ENCODE measurements at regions not wholly inside any gene's neighbourhood (a gene's known extent, or its start where the extent isn't known, plus 50 kb on each side); places are given as distances from the start of the nearest gene placed in this dataset.

DNA sequence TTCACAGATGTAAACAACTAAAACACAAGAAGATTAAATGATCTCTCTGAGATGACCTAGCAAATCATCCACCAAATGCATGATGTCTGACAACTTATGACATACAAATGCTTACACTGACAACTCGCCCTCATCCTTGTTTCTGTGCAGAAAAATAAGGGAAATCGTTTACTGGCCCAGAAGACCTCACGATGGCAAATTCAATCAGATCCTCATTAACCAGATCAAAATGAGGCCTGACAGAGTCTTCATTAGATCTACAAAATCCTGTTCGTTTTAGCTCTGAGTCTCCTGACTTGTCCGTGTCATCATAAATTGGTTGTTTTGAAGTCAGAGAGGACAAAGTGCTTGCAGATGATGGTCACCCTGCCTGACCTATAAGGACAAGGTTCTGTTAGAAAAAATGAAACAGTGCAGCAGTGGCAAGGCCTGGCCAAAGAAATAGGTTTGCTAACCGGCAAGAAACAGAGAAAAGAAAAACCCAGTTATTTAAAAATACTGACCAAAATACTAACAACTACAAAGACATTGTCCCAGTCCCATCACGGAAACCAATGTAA is 109.5 kb downstream of the BTG1 start:
- Mint-ChIP-seq H3K27ac (no peak overlapping the region), H3K36me3 (ENCODE audit: low read depth) (no peaks in the 10 kb centered on the region), H3K9me3 (no peaks in the 10 kb centered on the region), H3K27me3 (ENCODE audit: low read depth, poor library complexity) (peaks cover 5% of the 10 kb centered on the region), H3K4me1 (peaks cover 21% of the 10 kb centered on the region), H3K4me3 (no peak overlapping the region)
- DNase-seq = no peak
- TF ChIP-seq, protein P1, sequence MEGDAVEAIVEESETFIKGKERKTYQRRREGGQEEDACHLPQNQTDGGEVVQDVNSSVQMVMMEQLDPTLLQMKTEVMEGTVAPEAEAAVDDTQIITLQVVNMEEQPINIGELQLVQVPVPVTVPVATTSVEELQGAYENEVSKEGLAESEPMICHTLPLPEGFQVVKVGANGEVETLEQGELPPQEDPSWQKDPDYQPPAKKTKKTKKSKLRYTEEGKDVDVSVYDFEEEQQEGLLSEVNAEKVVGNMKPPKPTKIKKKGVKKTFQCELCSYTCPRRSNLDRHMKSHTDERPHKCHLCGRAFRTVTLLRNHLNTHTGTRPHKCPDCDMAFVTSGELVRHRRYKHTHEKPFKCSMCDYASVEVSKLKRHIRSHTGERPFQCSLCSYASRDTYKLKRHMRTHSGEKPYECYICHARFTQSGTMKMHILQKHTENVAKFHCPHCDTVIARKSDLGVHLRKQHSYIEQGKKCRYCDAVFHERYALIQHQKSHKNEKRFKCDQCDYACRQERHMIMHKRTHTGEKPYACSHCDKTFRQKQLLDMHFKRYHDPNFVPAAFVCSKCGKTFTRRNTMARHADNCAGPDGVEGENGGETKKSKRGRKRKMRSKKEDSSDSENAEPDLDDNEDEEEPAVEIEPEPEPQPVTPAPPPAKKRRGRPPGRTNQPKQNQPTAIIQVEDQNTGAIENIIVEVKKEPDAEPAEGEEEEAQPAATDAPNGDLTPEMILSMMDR (IDR thresholded peaks at IDR 0.05) = no peak

DNA sequence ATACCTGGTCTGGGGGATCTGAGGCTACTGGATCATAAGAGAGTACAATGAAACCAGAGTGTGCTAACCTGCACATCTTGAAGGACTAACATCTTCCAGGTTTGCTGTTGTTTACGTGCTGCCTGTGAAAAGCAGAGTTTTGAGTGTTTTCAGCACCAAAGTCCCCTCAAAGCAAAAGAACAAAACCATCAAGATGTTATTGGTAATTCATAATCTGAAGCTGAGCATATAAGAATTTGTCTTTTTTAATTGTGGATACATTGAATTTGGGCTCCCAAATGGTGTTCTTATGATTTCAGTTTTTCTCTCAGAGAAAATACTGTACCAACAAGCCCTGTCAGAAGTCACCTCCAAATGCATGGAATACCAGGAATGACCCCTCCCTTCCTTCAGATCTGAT is 110.2 kb downstream of the BTG1 start:
- no peak overlapping the region for H3K27ac Mint-ChIP-seq
- no peaks in the 10 kb centered on the region for H3K36me3 Mint-ChIP-seq (ENCODE audit: low read depth)
- TF ChIP-seq, protein P1 (IDR thresholded peaks at IDR 0.05) = no peak
- H3K4me1 Mint-ChIP-seq = peaks cover 21% of the 10 kb centered on the region
- H3K9me3 Mint-ChIP-seq = no peaks in the 10 kb centered on the region
- peaks cover 5% of the 10 kb centered on the region for H3K27me3 Mint-ChIP-seq (ENCODE audit: low read depth, poor library complexity)
- H3K4me3 Mint-ChIP-seq = no peak overlapping the region
- DNase-seq = no peak

DNA sequence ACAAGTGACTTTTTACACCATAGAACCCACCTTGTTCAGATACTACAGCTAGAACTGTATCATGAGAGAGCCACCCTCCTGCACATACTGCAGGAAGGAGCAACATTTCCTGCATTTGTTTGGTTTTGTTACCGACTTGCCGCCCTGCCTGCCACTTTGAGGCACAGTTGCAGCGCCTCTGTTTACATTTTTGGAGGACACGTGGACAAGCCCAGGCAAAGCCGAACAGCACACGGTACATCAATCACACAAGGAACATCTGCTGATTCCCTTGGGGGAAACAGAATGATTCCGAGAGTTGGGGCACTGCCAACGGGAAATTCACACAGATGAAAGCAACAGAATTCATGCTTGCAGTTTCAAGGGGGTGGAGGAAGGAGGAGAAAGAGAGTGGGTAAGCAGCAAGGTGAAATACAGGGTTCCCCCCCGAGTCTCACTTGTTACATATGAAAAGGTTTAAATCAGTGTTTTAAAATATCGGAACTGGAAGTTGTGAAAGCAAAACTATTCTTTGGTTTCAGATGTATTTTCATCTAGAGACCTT is 110.7 kb downstream of the BTG1 start:
- Mint-ChIP-seq H3K27ac (peak overlapping the region; percentile 9), H3K4me3 (peak overlapping the region; percentile 61), H3K9me3 (no peaks in the 10 kb centered on the region), H3K27me3 (ENCODE audit: low read depth, poor library complexity) (peaks cover 5% of the 10 kb centered on the region), H3K36me3 (ENCODE audit: low read depth) (no peaks in the 10 kb centered on the region), H3K4me1 (peaks cover 21% of the 10 kb centered on the region)
- peak; percentile 11 for DNase-seq
- TF ChIP-seq, protein P1 (IDR thresholded peaks at IDR 0.05) = no peak

DNA sequence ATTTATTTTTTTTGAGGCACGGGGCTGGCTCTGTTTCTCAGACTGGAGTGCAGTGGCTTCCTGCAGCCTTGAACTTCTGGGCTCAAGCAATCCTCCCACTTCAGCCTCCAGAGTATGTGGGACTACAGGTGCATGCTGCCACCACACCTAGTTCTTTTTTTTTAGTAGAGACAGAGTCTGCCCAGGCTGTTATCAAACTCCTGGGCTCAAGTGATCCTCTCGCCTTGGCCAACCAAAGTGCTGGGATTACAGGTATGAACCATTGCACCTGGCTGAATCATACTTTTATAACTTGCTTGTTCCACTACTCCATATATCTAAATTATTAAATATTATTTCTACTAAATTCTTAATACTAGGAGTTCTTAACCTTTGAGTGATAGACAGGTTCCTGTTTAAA is 111.6 kb downstream of the BTG1 start:
- TF ChIP-seq, protein P1 (IDR thresholded peaks at IDR 0.05) = no peak
- Mint-ChIP-seq H3K36me3 (ENCODE audit: low read depth) (no peaks in the 10 kb centered on the region), H3K4me3 (no peak overlapping the region), H3K27ac (no peak overlapping the region), H3K27me3 (ENCODE audit: low read depth, poor library complexity) (peaks cover 5% of the 10 kb centered on the region), H3K9me3 (no peaks in the 10 kb centered on the region), H3K4me1 (peaks cover 21% of the 10 kb centered on the region)
- DNase-seq = no peak

DNA sequence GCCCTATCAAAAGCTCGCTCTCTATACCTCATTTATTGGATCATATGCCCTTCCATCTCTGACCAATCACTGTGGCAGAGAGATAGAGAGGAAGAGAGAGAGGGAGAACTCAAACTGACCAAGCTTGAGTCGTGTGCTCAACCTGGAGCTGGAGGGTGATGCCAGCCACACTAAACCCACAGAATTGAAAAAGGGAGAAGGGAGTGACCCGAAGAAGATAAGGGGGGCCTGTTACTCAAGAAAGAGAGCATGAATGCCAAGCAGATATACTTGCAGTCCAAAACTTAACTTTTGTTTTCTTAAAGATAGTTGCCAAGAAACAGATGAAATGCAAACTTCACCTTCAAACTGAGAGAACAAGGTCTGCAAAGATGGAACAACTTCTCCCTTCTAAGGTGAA is 112.7 kb downstream of the BTG1 start:
- Mint-ChIP-seq H3K27me3 (ENCODE audit: low read depth, poor library complexity) (peaks cover 5% of the 10 kb centered on the region), H3K9me3 (no peaks in the 10 kb centered on the region), H3K4me3 (no peak overlapping the region), H3K27ac (no peak overlapping the region), H3K4me1 (peaks cover 21% of the 10 kb centered on the region), H3K36me3 (ENCODE audit: low read depth) (no peaks in the 10 kb centered on the region)
- DNase-seq = no peak
- TF ChIP-seq, protein P1 (IDR thresholded peaks at IDR 0.05) = no peak

DNA sequence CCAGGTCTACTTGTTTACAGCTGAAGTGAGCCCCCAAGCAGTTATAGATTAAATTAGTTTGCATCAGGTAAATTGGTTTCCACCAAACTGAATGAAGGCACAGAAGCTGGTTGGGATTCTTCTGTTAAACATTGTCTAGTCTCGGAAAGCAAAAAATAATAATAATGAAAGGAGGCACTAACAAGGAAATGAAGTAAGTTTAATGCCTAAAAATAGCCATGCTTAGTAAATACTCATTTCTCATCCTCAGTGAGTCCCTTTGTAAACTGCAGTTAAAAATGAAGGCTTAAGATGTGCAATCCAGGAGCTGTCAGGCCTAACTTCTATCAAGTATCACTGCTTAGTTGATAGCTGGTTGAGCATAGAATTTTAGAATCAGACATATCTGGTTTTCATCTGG is 113.5 kb downstream of the BTG1 start:
- Mint-ChIP-seq H3K27ac (no peak overlapping the region), H3K4me3 (no peak overlapping the region), H3K36me3 (ENCODE audit: low read depth) (no peaks in the 10 kb centered on the region), H3K4me1 (peaks cover 21% of the 10 kb centered on the region), H3K9me3 (no peaks in the 10 kb centered on the region), H3K27me3 (ENCODE audit: low read depth, poor library complexity) (peaks cover 5% of the 10 kb centered on the region)
- TF ChIP-seq, protein P1 (IDR thresholded peaks at IDR 0.05) = no peak
- no peak for DNase-seq

Data from nephron progenitor cell (in vitro differentiated cells).